A673 (cell line): ENCODE measurements at regions not wholly inside any gene's neighbourhood (a gene's known extent, or its start where the extent isn't known, plus 50 kb on each side); places are given as distances from the start of the nearest gene placed in this dataset.

Experiments
- CTCF ChIP-seq: fragments of 300-800, 200-600 bp; sonication (generic); conservative IDR thresholded peaks from 2 replicates; pipeline ENCODE4 v1.5.1; 2017; ENCODE audit warnings: low read depth, mild to moderate bottlenecking, antibody characterized with exemption, low read length, moderate library complexity, mixed read lengths
- EZH2 ChIP-seq: fragments of 200-600 bp; sonication (generic); IDR thresholded peaks from 2 replicates; pipeline ENCODE4 v1.6.1; 2017; ENCODE audit warnings: borderline replicate concordance, low read depth, mild to moderate bottlenecking, mixed read lengths, antibody characterized with exemption, low read length; ENCODE audit not compliant: poor library complexity, severe bottlenecking

DNA sequence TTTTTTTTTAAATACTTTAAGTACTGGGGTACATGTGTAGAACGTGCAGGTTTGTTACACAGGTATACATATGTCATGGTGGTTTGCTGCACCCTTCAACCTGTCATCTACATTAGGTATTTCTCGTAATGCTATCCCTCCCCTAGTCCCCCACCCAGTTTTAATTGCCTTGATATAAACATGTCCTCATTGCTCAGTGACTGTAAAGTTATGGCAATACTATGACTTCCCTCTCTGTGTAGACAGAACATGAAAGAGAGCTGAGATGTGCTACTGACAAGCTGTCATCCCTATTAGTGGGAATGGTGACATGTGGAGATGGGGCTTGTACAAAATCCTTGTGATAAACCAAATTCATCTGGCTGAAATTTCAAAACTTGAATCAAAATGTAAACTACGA, 449.7 kb upstream of the TRIB2 start:
- TF ChIP-seq CTCF (no peak), EZH2 (no peak)
